GM12891 (cell line): ENCODE measurements at regions not wholly inside any gene's neighbourhood (a gene's known extent, or its start where the extent isn't known, plus 50 kb on each side); places are given as distances from the start of the nearest gene placed in this dataset.

Experiments used
- SPI1 ChIP-seq: IDR thresholded peaks from 2 replicates; pipeline ENCODE4 v1.6.1; 2011; ENCODE audit warnings: low read depth, low read length, control low read depth
- TAF1 ChIP-seq: IDR thresholded peaks from 2 replicates; pipeline ENCODE4 v1.6.1; 2011; ENCODE audit warnings: low read depth, low read length, control low read depth

DNA sequence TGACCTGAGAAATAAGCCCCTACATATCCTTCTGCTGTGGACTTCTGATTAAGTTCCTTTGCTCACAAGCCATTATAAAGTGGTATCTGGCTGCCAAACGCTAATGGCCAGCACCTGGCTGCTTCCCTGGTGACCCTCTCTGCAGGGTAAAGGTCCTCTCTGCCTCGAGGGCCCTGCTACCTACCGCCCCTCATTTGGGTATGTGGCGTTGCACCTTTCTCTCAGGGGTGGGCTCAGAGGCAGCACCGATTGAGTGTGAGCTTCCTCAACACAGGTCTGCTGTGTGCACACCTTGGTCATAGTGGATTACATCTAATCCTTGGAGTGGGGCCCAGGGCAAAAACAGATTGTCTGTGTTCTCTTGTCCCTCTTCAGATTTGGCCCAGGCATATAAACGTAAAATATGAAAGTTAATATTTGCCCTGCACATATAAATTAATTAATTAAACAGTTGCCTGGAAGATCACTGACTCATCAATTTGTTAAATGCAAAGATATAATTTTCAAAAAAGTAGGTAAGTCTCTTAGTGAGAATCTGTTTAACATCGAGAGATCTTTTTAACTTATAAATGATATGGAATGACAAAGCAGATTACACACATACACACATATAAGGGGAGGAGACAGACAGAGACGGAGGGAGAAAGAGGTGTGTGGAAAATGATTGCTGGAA lies 174.5 kb upstream of the SMIM31 start:
- no peak for TF ChIP-seq TAF1
- TF ChIP-seq SPI1 = no peak
